ENCODE measurements at regions not wholly inside any gene's neighbourhood (a gene's known extent, or its start where the extent isn't known, plus 50 kb on each side); places are given as distances from the start of the nearest gene placed in this dataset.

GRCh38 chr4:111494471-111494870, 650.8 kb upstream of the FAM241A start:
- no peak for DNase-seq (ENCODE audit: low read depth, low spot score)
- no peak overlapping the region for H3K4me2 ChIP-seq (ENCODE audit: insufficient read depth, low read length)
- H3K9me1 ChIP-seq (replicated peaks; ENCODE audit: control insufficient read depth, extremely low read depth, insufficient read depth, low read length): no peaks in the 10 kb centered on the region
- H3K79me2 ChIP-seq (ENCODE audit: control insufficient read depth, insufficient read depth, low read length): no peaks in the 10 kb centered on the region
- BruUV-seq (replicated peaks): no TSS peak
- dilution Hi-C loops (cut with MboI; ENCODE audit: extremely low pct_ligation_motif_present, low sequenced_read_pairs) (no loop called here), intact Hi-C loops (cut with micrococcal nuclease) (no loop called here)
- no peak overlapping the region for H2AFZ ChIP-seq (ENCODE audit: low read depth, low read length)
- H4K20me1 ChIP-seq (replicated peaks; ENCODE audit: control insufficient read depth, extremely low read depth, insufficient read depth, low read length): no peaks in the 10 kb centered on the region
- TF ChIP-seq MYC (IDR thresholded peaks at IDR 0.05; ENCODE audit: low read depth, low read length): no peak
- no peak for TF ChIP-seq POLR2AphosphoS5 (IDR thresholded peaks at IDR 0.05; ENCODE audit: insufficient read depth, low read depth, low read length)
- TF ChIP-seq GATA2 (IDR thresholded peaks at IDR 0.05; ENCODE audit: insufficient read depth, insufficient read length, low read depth, low read length): no peak
- TF ChIP-seq JUN (IDR thresholded peaks at IDR 0.05; ENCODE audit: borderline replicate concordance, insufficient read depth, insufficient read length, low read depth): no peak
- TF ChIP-seq, protein P1, sequence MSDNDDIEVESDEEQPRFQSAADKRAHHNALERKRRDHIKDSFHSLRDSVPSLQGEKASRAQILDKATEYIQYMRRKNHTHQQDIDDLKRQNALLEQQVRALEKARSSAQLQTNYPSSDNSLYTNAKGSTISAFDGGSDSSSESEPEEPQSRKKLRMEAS (IDR thresholded peaks at IDR 0.05; ENCODE audit: insufficient read depth, insufficient read length): no peak
- TF ChIP-seq EZH2 (IDR thresholded peaks at IDR 0.05; ENCODE audit: borderline replicate concordance, low read depth, low read length, severe bottlenecking): no peak
- no peak for TF ChIP-seq FOS (IDR thresholded peaks at IDR 0.05; ENCODE audit: borderline replicate concordance, insufficient read depth, low read length)
- no peak for TF ChIP-seq POLR2A (IDR thresholded peaks at IDR 0.05; ENCODE audit: low read depth, low read length)
- TF ChIP-seq CTCF (IDR thresholded peaks at IDR 0.05; ENCODE audit: extremely low read depth in 1 of 2, insufficient read depth in 1 of 2, low read depth in 1 of 2, low read length in 2 of 2): no peak
- no peaks in the 10 kb centered on the region for H3K4me1 ChIP-seq (ENCODE audit: control insufficient read depth, extremely low read depth, insufficient read depth, low read length)
- no peak overlapping the region for H3K27ac ChIP-seq (ENCODE audit: insufficient read depth, low read depth, low read length)
- ChIA-PET CTCF (no interaction called here), POLR2A (no interaction called here)
- no peak for FAIRE-seq
- no peaks in the 10 kb centered on the region for H3K9me3 ChIP-seq (replicated peaks; ENCODE audit: control insufficient read depth, insufficient read depth, low read length)
- no peak overlapping the region for H3K4me3 ChIP-seq (replicated peaks in 1 of 3; ENCODE audit: insufficient read depth in 1 of 3, low read depth in 1 of 3, low read length in 3 of 3)
- H3K9ac ChIP-seq (replicated peaks; ENCODE audit: extremely low read depth, insufficient read depth, low read length): no peak overlapping the region
- H3K36me3 ChIP-seq (ENCODE audit: control insufficient read depth in 2 of 2, extremely low read depth in 1 of 2, insufficient read depth in 2 of 2, low read length in 2 of 2): no peaks in the 10 kb centered on the region
- no peaks in the 10 kb centered on the region for H3K27me3 ChIP-seq (ENCODE audit: control insufficient read depth in 2 of 2, insufficient read depth in 2 of 2, low read length in 2 of 2)

Data from endothelial cell of umbilical vein (primary cell).